K562 (cell line): ENCODE measurements at regions not wholly inside any gene's neighbourhood (a gene's known extent, or its start where the extent isn't known, plus 50 kb on each side); places are given as distances from the start of the nearest gene placed in this dataset.

Experiments
- ATAC-seq: fragments of 200-7000 bp; cut with Tn5 transposase; 3 replicates; pipeline ENCODE4 v1.9.1; 2020; ENCODE audit warnings: moderate library complexity
- BruUV-seq: library from RNA; stranded (reverse); fragments of 400-500 nt; replicated peaks from 2 replicates; lab custom pipeline; 2021; lab: Mats Ljungman, UMichigan
- CTCF ChIA-PET: fragments of 300-600 bp; formaldehyde crosslinking; extraction: SDS; loops from one replicate; lab custom pipeline; 2021; ENCODE audit warnings: low intra/inter-chr PET ratio; lab: Yijun Ruan, JAX
- POLR2A ChIA-PET: fragments of 300-600, 350-650 bp; sonication (Branson Sonifier 250); formaldehyde crosslinking; extraction: SDS; loops from one replicate; lab custom pipeline; 2021; ENCODE audit warnings: antibody characterized with exemption, inconsistent platforms; lab: Yijun Ruan, JAX
- DNase-seq, 4 experiments: peaks; one replicate each; pipeline versions ENCODE4 v3.0.0 to v3.0.0-alpha.2; 2011 to 2018; ENCODE audit warnings: low spot score in 3 of 4, mixed read lengths in 3 of 4; ENCODE audit errors: extremely low read depth in 1 of 4
- FAIRE-seq: peaks from 2 replicates; lab custom pipeline; 2011; peaks lifted over from hg19 to GRCh38; lab: Jason Lieb, UNC
- H2AFZ ChIP-seq: 2 replicates; pipeline ENCODE4 v1.6.0; 2011; ENCODE audit warnings: low read depth, low read length, control low read depth, inconsistent platforms
- H3K27ac ChIP-seq: fragments of 200-600 bp; 3 replicates; pipeline ENCODE4 v1.8.0; 2011; ENCODE audit warnings: low read depth, mild to moderate bottlenecking, control low read depth, inconsistent platforms, low read length, moderate library complexity, mixed read lengths; ENCODE audit errors: extremely low read depth
- H3K27me3 ChIP-seq, 2 experiments: fragments of 300-600 bp in 1 of 2; 2 replicates in 1 of 2; 3 replicates in 1 of 2; pipeline versions ENCODE4 v1.6.0 to v1.8.0; 2011; ENCODE audit warnings: inconsistent platforms in 2 of 2, low read length in 2 of 2, mild to moderate bottlenecking in 1 of 2, mixed read lengths in 1 of 2, moderate library complexity in 1 of 2; ENCODE audit not compliant: control insufficient read depth in 2 of 2, insufficient read depth in 2 of 2
- H3K36me3 ChIP-seq: fragments of 300-600 bp; 3 replicates; pipeline ENCODE4 v1.8.0; 2011; ENCODE audit warnings: mild to moderate bottlenecking, low read length, inconsistent platforms; ENCODE audit not compliant: control insufficient read depth, insufficient read depth
- H3K4me1 ChIP-seq, 2 experiments: fragments of 200-600 bp in 1 of 2; replicated peaks in 1 of 2; 2 replicates in 1 of 2; 3 replicates in 1 of 2; pipeline versions ENCODE4 v1.5.1 to v1.8.0; 2011; ENCODE audit warnings: inconsistent platforms in 2 of 2, low read length in 2 of 2, mild to moderate bottlenecking in 1 of 2, mixed read lengths in 1 of 2, moderate library complexity in 1 of 2; ENCODE audit not compliant: control insufficient read depth in 2 of 2, insufficient read depth in 2 of 2
- H3K4me2 ChIP-seq: 2 replicates; pipeline ENCODE4 v1.6.1; 2011; ENCODE audit warnings: low read length, control low read depth, inconsistent platforms, mixed read lengths; ENCODE audit not compliant: insufficient read depth
- H3K4me3 ChIP-seq: fragments of 200-600 bp; sonication (generic), shearing (Covaris generic); 2 replicates; pipeline ENCODE4 v1.5.1; 2016; ENCODE audit warnings: control low read depth, inconsistent platforms
- H3K79me2 ChIP-seq: fragments of 200-600 bp; 3 replicates; pipeline ENCODE4 v1.8.0; 2011; ENCODE audit warnings: low read length, inconsistent platforms; ENCODE audit not compliant: control insufficient read depth, insufficient read depth
- H3K9ac ChIP-seq, 2 experiments: 2 replicates each; pipeline versions ENCODE4 v1.6.0 to v1.6.1; 2011; ENCODE audit warnings: low read depth in 2 of 2, low read length in 2 of 2, control low read depth in 1 of 2, inconsistent platforms in 1 of 2, mild to moderate bottlenecking in 1 of 2, mixed read lengths in 1 of 2; ENCODE audit not compliant: insufficient read depth in 1 of 2
- H3K9me1 ChIP-seq: one replicate; pipeline ENCODE4 v1.6.0; 2011; ENCODE audit warnings: inconsistent platforms, mild to moderate bottlenecking, low read length, moderate library complexity; ENCODE audit not compliant: control insufficient read depth, insufficient read depth
- H3K9me3 ChIP-seq: replicated peaks from 2 replicates; pipeline ENCODE4 v1.5.1; 2011; ENCODE audit warnings: low read depth, low read length, inconsistent platforms; ENCODE audit not compliant: control insufficient read depth, insufficient read depth
- H4K20me1 ChIP-seq: replicated peaks from 2 replicates; pipeline ENCODE4 v1.6.1; 2011; ENCODE audit warnings: low read length, inconsistent platforms, mixed read lengths; ENCODE audit not compliant: control insufficient read depth, insufficient read depth
- FOS ChIP-seq: IDR thresholded peaks from 3 replicates; pipeline ENCODE4 v1.6.1; 2011; ENCODE audit not compliant: insufficient read length; ENCODE audit errors: extremely low read depth
- PHF8 ChIP-seq: fragments of 200-600 bp; sonication (generic); IDR thresholded peaks from 2 replicates; pipeline ENCODE4 v1.6.1; 2012; ENCODE audit warnings: mixed run types, mild to moderate bottlenecking, inconsistent platforms, low read length, moderate library complexity, borderline replicate concordance
- RBBP5 ChIP-seq: fragments of 200-600 bp; sonication (generic); IDR thresholded peaks from 2 replicates; pipeline ENCODE4 v1.6.1; 2012; ENCODE audit warnings: borderline replicate concordance, mild to moderate bottlenecking, low read length, control low read depth, inconsistent platforms; ENCODE audit not compliant: insufficient read depth, poor library complexity, severe bottlenecking
- RBFOX2 ChIP-seq: fragments of 200-400 bp; formaldehyde crosslinking; IDR thresholded peaks from 2 replicates; pipeline ENCODE4 v1.6.1; 2017; ENCODE audit warnings: low read depth, mild to moderate bottlenecking, low read length, moderate library complexity
- TAF15 ChIP-seq: fragments of 200-400 bp; formaldehyde crosslinking; IDR thresholded peaks from 2 replicates; pipeline ENCODE4 v1.6.1; 2017; ENCODE audit warnings: mild to moderate bottlenecking, low read depth, low read length, moderate library complexity
- ZBTB40 ChIP-seq, 2 experiments: fragments of 450-650 bp in 1 of 2; sonication (generic) in 1 of 2; formaldehyde crosslinking in 1 of 2; IDR thresholded peaks; 2 replicates each; pipeline versions ENCODE4 v1.7.1 to v1.9.0; 2016 to 2022; ENCODE audit warnings: inconsistent platforms in 1 of 2, mild to moderate bottlenecking in 1 of 2, missing genetic modification reagents in 1 of 2
- ZFX ChIP-seq: sonication (generic); formaldehyde crosslinking; IDR thresholded peaks from 2 replicates; pipeline ENCODE4 v1.8.0; 2022; ENCODE audit warnings: mild to moderate bottlenecking, missing genetic modification reagents, moderate library complexity
- WGBS: fragments of 100-300 bp; shearing (Covaris generic); methylation state at CpG from one replicate; pipeline ENCODE4 v1.1.6; 2016; ENCODE audit warnings: low coverage, mixed read lengths; ENCODE audit not compliant: insufficient coverage; ENCODE audit errors: missing lambda C conversion rate; 5-methylcytosine and 5-hydroxymethylcytosine counted together
- in situ Hi-C: fragments of 300-500 bp; cut with MboI; formaldehyde crosslinking; loops from 4 replicates; pipeline ENCODE4 v1.15.0; 2018; ENCODE audit warnings: inconsistent platforms, mixed read lengths
- intact Hi-C: fragments of 100-400 bp; cut with micrococcal nuclease; formaldehyde crosslinking; loops from 2 replicates; pipeline ENCODE4 v1.14.2; 2022
- TF ChIP-seq, protein P1 (sequence below), 2 experiments: IDR thresholded peaks; 2 replicates each; pipeline ENCODE4 v1.6.1; 2011; ENCODE audit warnings: borderline replicate concordance in 1 of 2, control low read depth in 1 of 2, low read depth in 1 of 2, low read length in 1 of 2, mild to moderate bottlenecking in 1 of 2, mixed read lengths in 1 of 2, moderate library complexity in 1 of 2; ENCODE audit not compliant: insufficient read depth in 1 of 2, insufficient read length in 1 of 2, poor library complexity in 1 of 2, severe bottlenecking in 1 of 2; ENCODE audit errors: extremely low read depth in 1 of 2

- Histone ChIP-seq H4K20me1 (no peaks in the 10 kb centered on the region), H3K27me3 (no peaks in the 10 kb centered on the region), H3K4me2 (peak overlapping the region; percentile 35), H3K4me1 (peaks cover 13 to 15% of the 10 kb centered on the region in 2 experiments; a peak in 4 of 5 replicates), H3K9me1 (no peaks in the 10 kb centered on the region), H3K9ac (peak overlapping the region; percentile 21 to 45; a peak in 2 of 4 replicates), H2AFZ (peak overlapping the region; percentile 64), H3K9me3 (no peaks in the 10 kb centered on the region), H3K79me2 (no peaks in the 10 kb centered on the region), H3K36me3 (no peaks in the 10 kb centered on the region), H3K27ac (no peak overlapping the region), H3K4me3 (peak overlapping the region; percentile 5)
- POLR2A ChIA-PET, result interaction anchor here (0.6 kb wide), 1 partner anchor 34 kb away, joined by 3 read pairs; no protein-coding TSS in a partner anchor
- FAIRE-seq, result no peak
- peak in 1 of 4 experiments; percentile 41 for DNase-seq
- BruUV-seq, result TSS peak; percentile 49
- WGBS, result 58% methylated on average over 49 of the region's 49 CpGs
- intact Hi-C loops, result loop anchor here (10.0 kb wide), 1 partner anchor 320 kb away; no protein-coding TSS in a partner anchor
- in situ Hi-C loops, result no loop called here
- no peak for ATAC-seq
- CTCF ChIA-PET, result interaction anchor here (0.6 to 0.7 kb wide), 2 partner anchors 25 to 477 kb away, joined by 3 to 4 read pairs; no protein-coding TSS in a partner anchor
- peak; percentile 34; the same call in 1 of the 2 replicates for TF ChIP-seq PHF8
- TF ChIP-seq FOS, result no peak
- no peak for TF ChIP-seq TAF15
- TF ChIP-seq, protein P1, sequence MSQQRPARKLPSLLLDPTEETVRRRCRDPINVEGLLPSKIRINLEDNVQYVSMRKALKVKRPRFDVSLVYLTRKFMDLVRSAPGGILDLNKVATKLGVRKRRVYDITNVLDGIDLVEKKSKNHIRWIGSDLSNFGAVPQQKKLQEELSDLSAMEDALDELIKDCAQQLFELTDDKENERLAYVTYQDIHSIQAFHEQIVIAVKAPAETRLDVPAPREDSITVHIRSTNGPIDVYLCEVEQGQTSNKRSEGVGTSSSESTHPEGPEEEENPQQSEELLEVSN (IDR thresholded peaks at IDR 0.05; ENCODE audit: borderline replicate concordance in 1 of 2, extremely low read depth in 1 of 2, insufficient read depth in 1 of 2, insufficient read length in 1 of 2, low read depth in 1 of 2, low read length in 1 of 2, poor library complexity in 1 of 2, severe bottlenecking in 1 of 2), result peak in 1 of 2 experiments; percentile 57
- peak; percentile 23; the same call in 1 of the 2 replicates for TF ChIP-seq ZBTB40 (IDR thresholded peaks at IDR 0.05)
- no peak for TF ChIP-seq ZBTB40 (CRISPR knock-in tag; IDR thresholded peaks at IDR 0.05)
- TF ChIP-seq RBBP5, result peak; percentile 38
- peak; percentile 64 for TF ChIP-seq RBFOX2
- 0 out of 2 replicates have a peak, but pooled peaks have one; percentile 36 for TF ChIP-seq ZFX
Measured at GRCh38 chr6:28814032-28814976, 109.5 kb downstream of the TRIM27 start.
